Endothelial cell of umbilical vein (primary cell): ENCODE measurements at regions not wholly inside any gene's neighbourhood (a gene's known extent, or its start where the extent isn't known, plus 50 kb on each side); places are given as distances from the start of the nearest gene placed in this dataset.

Experiments used
- BruUV-seq: library from RNA; stranded (reverse); fragments of 400-500 nt; replicated peaks from 2 replicates; lab custom pipeline; 2021; lab: Mats Ljungman, UMichigan
- CTCF ChIA-PET: fragments of 300-600, 350-600 bp; sonication (Branson Sonifier 250); formaldehyde crosslinking; loops from one replicate; lab custom pipeline; 2021; ENCODE audit warnings: antibody characterized with exemption, inconsistent platforms; lab: Charles Lee
- POLR2A ChIA-PET: fragments of 300-600, 350-600 bp; sonication (Branson Sonifier 250); formaldehyde crosslinking; loops from one replicate; lab custom pipeline; 2021; ENCODE audit warnings: antibody characterized with exemption, inconsistent platforms; lab: Charles Lee
- DNase-seq: peaks from one replicate; pipeline ENCODE4 v3.0.0-alpha.2; 2011; ENCODE audit warnings: low read depth, low spot score
- FAIRE-seq: peaks from 2 replicates; lab custom pipeline; 2011; peaks lifted over from hg19 to GRCh38; lab: Jason Lieb, UNC
- H2AFZ ChIP-seq: 2 replicates; pipeline ENCODE4 v1.6.0; 2012; ENCODE audit warnings: low read depth, low read length, control low read depth, inconsistent platforms
- H3K27ac ChIP-seq: 2 replicates; pipeline ENCODE4 v1.5.1; 2011; ENCODE audit warnings: low read depth, mild to moderate bottlenecking, control low read depth, low read length, moderate library complexity; ENCODE audit not compliant: insufficient read depth
- H3K27me3 ChIP-seq, 2 experiments: 2 replicates each; pipeline versions ENCODE4 v1.6.0 to v1.6.1; 2011; ENCODE audit warnings: low read length in 2 of 2, mixed read lengths in 1 of 2; ENCODE audit not compliant: control insufficient read depth in 2 of 2, insufficient read depth in 2 of 2
- H3K36me3 ChIP-seq, 2 experiments: 2 replicates in 1 of 2; 3 replicates in 1 of 2; pipeline ENCODE4 v1.5.1; 2011; ENCODE audit warnings: low read length in 2 of 2, mild to moderate bottlenecking in 1 of 2, moderate library complexity in 1 of 2; ENCODE audit not compliant: control insufficient read depth in 2 of 2, insufficient read depth in 2 of 2; ENCODE audit errors: extremely low read depth in 1 of 2
- H3K4me1 ChIP-seq: 3 replicates; pipeline ENCODE4 v1.5.1; 2011; ENCODE audit warnings: mild to moderate bottlenecking, low read length; ENCODE audit not compliant: control insufficient read depth, insufficient read depth; ENCODE audit errors: extremely low read depth
- H3K4me2 ChIP-seq: 2 replicates; pipeline ENCODE4 v1.6.1; 2011; ENCODE audit warnings: low read length, control low read depth, mixed read lengths; ENCODE audit not compliant: insufficient read depth
- H3K4me3 ChIP-seq, 3 experiments: fragments of 200-600 bp in 1 of 3; sonication (generic), shearing (Covaris generic) in 1 of 3; replicated peaks in 1 of 3; 2 replicates each; pipeline ENCODE4 v1.5.1; 2011 to 2016; ENCODE audit warnings: control low read depth in 3 of 3, low read length in 3 of 3, mild to moderate bottlenecking in 2 of 3, inconsistent platforms in 1 of 3, low read depth in 1 of 3, moderate library complexity in 1 of 3; ENCODE audit not compliant: insufficient read depth in 1 of 3
- H3K79me2 ChIP-seq: 2 replicates; pipeline ENCODE4 v1.6.0; 2012; ENCODE audit warnings: low read length, inconsistent platforms; ENCODE audit not compliant: control insufficient read depth, insufficient read depth
- H3K9ac ChIP-seq: replicated peaks from 2 replicates; pipeline ENCODE3; 2011; ENCODE audit warnings: low read length, control low read depth; ENCODE audit not compliant: insufficient read depth; ENCODE audit errors: extremely low read depth
- H3K9me1 ChIP-seq: replicated peaks from 3 replicates; pipeline ENCODE4 v1.6.0; 2011; ENCODE audit warnings: mild to moderate bottlenecking, low read length; ENCODE audit not compliant: control insufficient read depth, insufficient read depth; ENCODE audit errors: extremely low read depth
- H3K9me3 ChIP-seq: replicated peaks from 2 replicates; pipeline ENCODE4 v1.5.1; 2012; ENCODE audit warnings: low read length, inconsistent platforms; ENCODE audit not compliant: control insufficient read depth, insufficient read depth
- H4K20me1 ChIP-seq: replicated peaks from 2 replicates; pipeline ENCODE3; 2011; ENCODE audit warnings: mild to moderate bottlenecking, low read length; ENCODE audit not compliant: control insufficient read depth, insufficient read depth; ENCODE audit errors: extremely low read depth
- EZH2 ChIP-seq: IDR thresholded peaks from 2 replicates; pipeline ENCODE4 v1.6.1; 2012; ENCODE audit warnings: borderline replicate concordance, low read depth, mild to moderate bottlenecking, moderate library complexity, low read length, inconsistent platforms; ENCODE audit not compliant: severe bottlenecking
- FOS ChIP-seq: IDR thresholded peaks from 2 replicates; pipeline ENCODE4 v1.6.1; 2011; ENCODE audit warnings: mild to moderate bottlenecking, low read length, moderate library complexity, borderline replicate concordance; ENCODE audit not compliant: insufficient read depth
- GATA2 ChIP-seq: IDR thresholded peaks from 2 replicates; pipeline ENCODE4 v1.7.0; 2011; ENCODE audit warnings: low read depth, mild to moderate bottlenecking, moderate library complexity, mixed read lengths, low read length; ENCODE audit not compliant: insufficient read length, insufficient read depth
- JUN ChIP-seq: IDR thresholded peaks from 2 replicates; pipeline ENCODE4 v1.6.1; 2011; ENCODE audit warnings: borderline replicate concordance, low read depth; ENCODE audit not compliant: insufficient read length, insufficient read depth
- MYC ChIP-seq: IDR thresholded peaks from one replicate; pipeline ENCODE4 v1.6.1; 2011; ENCODE audit warnings: mild to moderate bottlenecking, low read depth, low read length
- POLR2A ChIP-seq: IDR thresholded peaks from 2 replicates; pipeline ENCODE4 v1.6.1; 2012; ENCODE audit warnings: low read depth, mild to moderate bottlenecking, control low read depth, low read length
- POLR2AphosphoS5 ChIP-seq: IDR thresholded peaks from 2 replicates; pipeline ENCODE4 v1.6.1; 2012; ENCODE audit warnings: low read depth, mild to moderate bottlenecking, control low read depth, low read length, moderate library complexity; ENCODE audit not compliant: insufficient read depth
- dilution Hi-C: fragments of 300-500 bp; cut with MboI; formaldehyde crosslinking; loops from one replicate; pipeline ENCODE4 v1.15.0; 2019; ENCODE audit warnings: low sequenced_read_pairs; ENCODE audit not compliant: extremely low pct_ligation_motif_present
- intact Hi-C: fragments of 100-400 bp; cut with micrococcal nuclease; formaldehyde crosslinking; loops from one replicate; pipeline ENCODE4 v1.10.0; 2022
- TF ChIP-seq, protein P1 (sequence below), 2 donors: IDR thresholded peaks; 1 replicate in 1 of 2; 2 replicates in 1 of 2; pipeline ENCODE4 v1.5.1; 2011; ENCODE audit warnings: low read length in 2 of 2, mild to moderate bottlenecking in 2 of 2, moderate library complexity in 2 of 2, control low read depth in 1 of 2, inconsistent platforms in 1 of 2, low read depth in 1 of 2; ENCODE audit not compliant: insufficient read depth in 1 of 2; ENCODE audit errors: extremely low read depth in 1 of 2
- TF ChIP-seq, protein P2 (sequence below): IDR thresholded peaks from 2 replicates; pipeline ENCODE4 v1.6.1; 2011; ENCODE audit not compliant: insufficient read depth, insufficient read length

DNA sequence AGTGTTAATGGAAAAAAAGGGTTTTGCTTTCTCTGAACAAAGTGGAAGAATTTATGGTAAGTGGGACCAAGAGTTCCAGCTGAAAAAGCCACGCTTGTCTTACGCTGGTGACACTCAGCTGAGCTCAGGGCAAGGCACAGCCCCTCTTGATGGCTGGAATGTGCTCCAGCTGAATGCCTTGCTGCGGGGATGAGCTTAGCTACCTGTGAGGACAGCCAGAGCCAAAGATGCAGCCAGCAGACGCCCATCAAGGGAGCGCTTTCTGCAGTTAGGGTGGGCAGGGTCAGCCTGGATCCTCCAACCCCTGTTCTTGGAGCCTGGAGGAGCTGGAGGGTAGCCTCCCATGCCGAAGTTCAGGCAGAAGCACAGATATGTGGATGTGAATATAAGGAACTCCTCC, 191.4 kb downstream of the SCP2D1 start:
- no peaks in the 10 kb centered on the region for H3K4me1 ChIP-seq
- H2AFZ ChIP-seq: no peak overlapping the region
- intact Hi-C loops (no loop called here), dilution Hi-C loops (no loop called here)
- no peak overlapping the region for H3K4me2 ChIP-seq
- H3K27me3 ChIP-seq: no peaks in the 10 kb centered on the region
- peaks cover 8% of the 10 kb centered on the region for H3K9me3 ChIP-seq
- H3K36me3 ChIP-seq: no peaks in the 10 kb centered on the region
- DNase-seq (no peak), FAIRE-seq (no peak)
- POLR2A ChIA-PET: no interaction called here
- no peaks in the 10 kb centered on the region for H3K79me2 ChIP-seq
- no peak overlapping the region for H3K4me3 ChIP-seq
- CTCF ChIA-PET: no interaction called here
- no peak overlapping the region for H3K9ac ChIP-seq
- no peak overlapping the region for H3K27ac ChIP-seq
- H4K20me1 ChIP-seq: no peaks in the 10 kb centered on the region
- BruUV-seq: no TSS peak
- H3K9me1 ChIP-seq: no peaks in the 10 kb centered on the region
- TF ChIP-seq JUN (no peak), FOS (no peak), EZH2 (no peak)
- TF ChIP-seq, protein P1, sequence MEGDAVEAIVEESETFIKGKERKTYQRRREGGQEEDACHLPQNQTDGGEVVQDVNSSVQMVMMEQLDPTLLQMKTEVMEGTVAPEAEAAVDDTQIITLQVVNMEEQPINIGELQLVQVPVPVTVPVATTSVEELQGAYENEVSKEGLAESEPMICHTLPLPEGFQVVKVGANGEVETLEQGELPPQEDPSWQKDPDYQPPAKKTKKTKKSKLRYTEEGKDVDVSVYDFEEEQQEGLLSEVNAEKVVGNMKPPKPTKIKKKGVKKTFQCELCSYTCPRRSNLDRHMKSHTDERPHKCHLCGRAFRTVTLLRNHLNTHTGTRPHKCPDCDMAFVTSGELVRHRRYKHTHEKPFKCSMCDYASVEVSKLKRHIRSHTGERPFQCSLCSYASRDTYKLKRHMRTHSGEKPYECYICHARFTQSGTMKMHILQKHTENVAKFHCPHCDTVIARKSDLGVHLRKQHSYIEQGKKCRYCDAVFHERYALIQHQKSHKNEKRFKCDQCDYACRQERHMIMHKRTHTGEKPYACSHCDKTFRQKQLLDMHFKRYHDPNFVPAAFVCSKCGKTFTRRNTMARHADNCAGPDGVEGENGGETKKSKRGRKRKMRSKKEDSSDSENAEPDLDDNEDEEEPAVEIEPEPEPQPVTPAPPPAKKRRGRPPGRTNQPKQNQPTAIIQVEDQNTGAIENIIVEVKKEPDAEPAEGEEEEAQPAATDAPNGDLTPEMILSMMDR (IDR thresholded peaks at IDR 0.05; ENCODE audit: extremely low read depth in 1 of 2, insufficient read depth in 1 of 2, low read depth in 1 of 2, low read length in 2 of 2): no peak

DNA sequence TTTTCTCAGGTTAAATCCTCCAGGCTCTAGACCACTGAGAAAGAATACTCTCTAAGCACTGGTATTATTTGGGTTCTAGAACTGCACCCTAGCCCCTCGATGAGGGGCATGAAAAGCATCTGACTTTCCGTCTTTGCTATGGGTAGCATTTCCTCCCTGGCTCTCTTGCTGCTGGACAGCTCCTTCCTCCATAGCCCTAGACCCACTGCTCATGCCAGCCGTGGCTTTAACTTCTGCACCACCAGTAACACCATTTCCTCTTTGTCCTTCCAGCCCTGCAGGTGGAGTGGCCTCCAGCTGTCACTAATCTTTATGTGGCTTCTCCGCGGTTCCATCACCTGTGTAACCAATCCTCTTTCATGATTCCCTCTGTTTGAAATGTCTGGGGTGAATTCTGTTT, 194.9 kb downstream of the SCP2D1 start:
- CTCF ChIA-PET: no interaction called here
- no TSS peak for BruUV-seq
- Histone ChIP-seq H4K20me1 (no peaks in the 10 kb centered on the region), H3K9me1 (no peaks in the 10 kb centered on the region), H3K9me3 (peaks cover 6% of the 10 kb centered on the region), H3K27me3 (no peaks in the 10 kb centered on the region), H3K9ac (no peak overlapping the region), H3K4me1 (no peaks in the 10 kb centered on the region), H2AFZ (no peak overlapping the region), H3K4me3 (no peak overlapping the region), H3K79me2 (no peaks in the 10 kb centered on the region), H3K4me2 (no peak overlapping the region), H3K36me3 (no peaks in the 10 kb centered on the region), H3K27ac (no peak overlapping the region)
- intact Hi-C loops (no loop called here), dilution Hi-C loops (no loop called here)
- POLR2A ChIA-PET: no interaction called here
- TF ChIP-seq POLR2AphosphoS5 (no peak), JUN (no peak), POLR2A (no peak), GATA2 (no peak), FOS (no peak), EZH2 (no peak), MYC (no peak)
- TF ChIP-seq, protein P1 (IDR thresholded peaks at IDR 0.05; ENCODE audit: extremely low read depth in 1 of 2, insufficient read depth in 1 of 2, low read depth in 1 of 2, low read length in 2 of 2): no peak
- TF ChIP-seq, protein P2, sequence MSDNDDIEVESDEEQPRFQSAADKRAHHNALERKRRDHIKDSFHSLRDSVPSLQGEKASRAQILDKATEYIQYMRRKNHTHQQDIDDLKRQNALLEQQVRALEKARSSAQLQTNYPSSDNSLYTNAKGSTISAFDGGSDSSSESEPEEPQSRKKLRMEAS: no peak
- DNase-seq (no peak), FAIRE-seq (no peak)
